Endothelial cell of umbilical vein (primary cell): ENCODE measurements at regions not wholly inside any gene's neighbourhood (a gene's known extent, or its start where the extent isn't known, plus 50 kb on each side); places are given as distances from the start of the nearest gene placed in this dataset.

ENCODE experiments used
- CTCF ChIP-seq, 2 donors: IDR thresholded peaks; 1 replicate in 1 of 2; 2 replicates in 1 of 2; pipeline ENCODE4 v1.5.1; 2011; ENCODE audit warnings: low read length in 2 of 2, mild to moderate bottlenecking in 2 of 2, moderate library complexity in 2 of 2, control low read depth in 1 of 2, inconsistent platforms in 1 of 2, low read depth in 1 of 2; ENCODE audit not compliant: insufficient read depth in 1 of 2; ENCODE audit errors: extremely low read depth in 1 of 2
- EZH2 ChIP-seq: IDR thresholded peaks from 2 replicates; pipeline ENCODE4 v1.6.1; 2012; ENCODE audit warnings: borderline replicate concordance, low read depth, mild to moderate bottlenecking, moderate library complexity, low read length, inconsistent platforms; ENCODE audit not compliant: severe bottlenecking
- FOS ChIP-seq: IDR thresholded peaks from 2 replicates; pipeline ENCODE4 v1.6.1; 2011; ENCODE audit warnings: mild to moderate bottlenecking, low read length, moderate library complexity, borderline replicate concordance; ENCODE audit not compliant: insufficient read depth
- GATA2 ChIP-seq: IDR thresholded peaks from 2 replicates; pipeline ENCODE4 v1.7.0; 2011; ENCODE audit warnings: low read depth, mild to moderate bottlenecking, moderate library complexity, mixed read lengths, low read length; ENCODE audit not compliant: insufficient read length, insufficient read depth
- JUN ChIP-seq: IDR thresholded peaks from 2 replicates; pipeline ENCODE4 v1.6.1; 2011; ENCODE audit warnings: borderline replicate concordance, low read depth; ENCODE audit not compliant: insufficient read length, insufficient read depth
- MAX ChIP-seq: IDR thresholded peaks from 2 replicates; pipeline ENCODE4 v1.6.1; 2011; ENCODE audit not compliant: insufficient read depth, insufficient read length
- MYC ChIP-seq: IDR thresholded peaks from one replicate; pipeline ENCODE4 v1.6.1; 2011; ENCODE audit warnings: mild to moderate bottlenecking, low read depth, low read length
- POLR2A ChIP-seq: IDR thresholded peaks from 2 replicates; pipeline ENCODE4 v1.6.1; 2012; ENCODE audit warnings: low read depth, mild to moderate bottlenecking, control low read depth, low read length
- POLR2AphosphoS5 ChIP-seq: IDR thresholded peaks from 2 replicates; pipeline ENCODE4 v1.6.1; 2012; ENCODE audit warnings: low read depth, mild to moderate bottlenecking, control low read depth, low read length, moderate library complexity; ENCODE audit not compliant: insufficient read depth

DNA sequence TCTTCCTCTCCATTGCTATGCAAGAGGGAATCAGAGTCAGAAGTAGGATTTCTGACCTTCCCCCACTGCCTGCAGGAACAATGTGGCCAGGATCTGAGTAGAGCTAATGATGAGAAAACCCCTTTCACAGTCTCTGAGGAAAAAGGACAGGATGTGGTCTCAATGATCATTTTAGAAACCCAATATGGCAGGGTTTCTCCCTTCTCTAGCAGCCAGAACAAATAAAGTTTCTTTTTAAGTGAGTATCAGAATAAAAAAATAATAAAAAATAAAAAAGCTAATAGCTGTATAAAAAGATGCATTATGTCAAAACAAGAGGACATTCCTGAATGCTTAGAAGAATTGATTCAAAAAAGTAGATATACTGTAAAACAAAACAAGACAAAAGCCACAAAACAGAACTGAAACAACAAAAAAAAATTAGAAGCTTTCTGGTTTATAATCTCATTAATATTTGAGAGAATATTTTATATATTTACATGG, 1124.9 kb upstream of the ZEB2 start:
- TF ChIP-seq CTCF (IDR thresholded peaks at IDR 0.05; ENCODE audit: extremely low read depth in 1 of 2, insufficient read depth in 1 of 2, low read depth in 1 of 2, low read length in 2 of 2) = no peak
- no peak for TF ChIP-seq POLR2A
- TF ChIP-seq POLR2AphosphoS5 = no peak
- no peak for TF ChIP-seq MYC
- no peak for TF ChIP-seq EZH2
- no peak for TF ChIP-seq GATA2
- TF ChIP-seq JUN = no peak
- no peak for TF ChIP-seq MAX
- no peak for TF ChIP-seq FOS
